ENCODE measurements at regions not wholly inside any gene's neighbourhood (a gene's known extent, or its start where the extent isn't known, plus 50 kb on each side); places are given as distances from the start of the nearest gene placed in this dataset.

DNA sequence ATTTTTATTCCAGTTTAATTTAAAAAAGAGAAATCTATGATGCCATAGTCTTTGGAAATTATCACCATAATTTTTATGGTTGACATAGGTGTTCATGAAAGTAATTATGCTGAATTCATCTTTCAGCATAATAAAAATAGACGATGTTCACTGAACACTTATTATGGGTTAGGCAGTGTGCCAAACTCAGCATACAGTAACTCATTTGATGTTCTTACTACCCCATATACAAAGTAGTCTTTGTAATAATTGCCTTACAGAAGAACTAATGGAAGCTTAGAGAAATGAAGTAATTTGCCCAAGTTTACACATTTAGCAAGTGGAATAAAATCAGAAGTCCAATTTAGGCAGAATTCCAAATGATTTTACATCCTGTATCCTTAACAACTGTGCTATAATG lies 852.2 kb upstream of the GOT2 start:
- WGBS: 40% methylated on average over 1 of the region's 1 CpG
- H3K4me3 ChIP-seq: no peak overlapping the region
- H3K27ac ChIP-seq: no peak overlapping the region
- H3K9me3 ChIP-seq: no peaks in the 10 kb centered on the region
- no peaks in the 10 kb centered on the region for H3K4me1 ChIP-seq (replicated peaks)
- no peaks in the 10 kb centered on the region for H3K27me3 ChIP-seq (replicated peaks; ENCODE audit: insufficient read depth)
- TF ChIP-seq POLR2AphosphoS5 (IDR thresholded peaks at IDR 0.05) (no peak), POLR2A (IDR thresholded peaks at IDR 0.05) (no peak)
- TF ChIP-seq, protein P1, sequence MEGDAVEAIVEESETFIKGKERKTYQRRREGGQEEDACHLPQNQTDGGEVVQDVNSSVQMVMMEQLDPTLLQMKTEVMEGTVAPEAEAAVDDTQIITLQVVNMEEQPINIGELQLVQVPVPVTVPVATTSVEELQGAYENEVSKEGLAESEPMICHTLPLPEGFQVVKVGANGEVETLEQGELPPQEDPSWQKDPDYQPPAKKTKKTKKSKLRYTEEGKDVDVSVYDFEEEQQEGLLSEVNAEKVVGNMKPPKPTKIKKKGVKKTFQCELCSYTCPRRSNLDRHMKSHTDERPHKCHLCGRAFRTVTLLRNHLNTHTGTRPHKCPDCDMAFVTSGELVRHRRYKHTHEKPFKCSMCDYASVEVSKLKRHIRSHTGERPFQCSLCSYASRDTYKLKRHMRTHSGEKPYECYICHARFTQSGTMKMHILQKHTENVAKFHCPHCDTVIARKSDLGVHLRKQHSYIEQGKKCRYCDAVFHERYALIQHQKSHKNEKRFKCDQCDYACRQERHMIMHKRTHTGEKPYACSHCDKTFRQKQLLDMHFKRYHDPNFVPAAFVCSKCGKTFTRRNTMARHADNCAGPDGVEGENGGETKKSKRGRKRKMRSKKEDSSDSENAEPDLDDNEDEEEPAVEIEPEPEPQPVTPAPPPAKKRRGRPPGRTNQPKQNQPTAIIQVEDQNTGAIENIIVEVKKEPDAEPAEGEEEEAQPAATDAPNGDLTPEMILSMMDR (IDR thresholded peaks at IDR 0.05): no peak
- intact Hi-C loops (cut with DNase I): no loop called here
- no peaks in the 10 kb centered on the region for H3K36me3 ChIP-seq
- DNase-seq (ENCODE audit: low spot score): no peak

DNA sequence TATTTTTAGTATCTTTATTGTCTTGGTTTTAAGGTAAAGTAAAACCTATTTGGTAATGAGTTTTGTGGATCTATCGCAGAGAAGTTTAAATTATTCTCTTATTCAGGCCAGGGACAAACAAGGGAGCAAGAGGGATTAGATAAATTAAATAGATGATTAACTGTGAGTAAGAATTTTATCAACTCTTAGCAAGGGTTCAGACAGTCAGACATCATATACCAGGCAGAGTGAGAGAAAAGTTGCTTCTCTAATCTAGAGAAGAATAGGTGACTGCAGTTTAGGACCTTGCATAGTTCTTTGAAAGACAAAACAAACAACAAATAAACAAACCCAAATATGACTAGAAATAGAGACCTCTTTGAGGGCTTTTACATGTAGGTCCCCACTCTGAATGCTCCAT lies 840.2 kb upstream of the GOT2 start:
- TF ChIP-seq POLR2AphosphoS5 (IDR thresholded peaks at IDR 0.05): no peak
- TF ChIP-seq, protein P1 (IDR thresholded peaks at IDR 0.05): no peak
- no peak for TF ChIP-seq POLR2A (IDR thresholded peaks at IDR 0.05)
- Histone ChIP-seq H3K27ac (no peak overlapping the region), H3K4me3 (no peak overlapping the region), H3K4me1 (replicated peaks) (no peaks in the 10 kb centered on the region), H3K9me3 (no peaks in the 10 kb centered on the region), H3K27me3 (replicated peaks; ENCODE audit: insufficient read depth) (no peaks in the 10 kb centered on the region), H3K36me3 (no peaks in the 10 kb centered on the region)
- 91% methylated on average over 1 of the region's 1 CpG for WGBS
- no peak for DNase-seq (ENCODE audit: low spot score)
- intact Hi-C loops (cut with DNase I): no loop called here

DNA sequence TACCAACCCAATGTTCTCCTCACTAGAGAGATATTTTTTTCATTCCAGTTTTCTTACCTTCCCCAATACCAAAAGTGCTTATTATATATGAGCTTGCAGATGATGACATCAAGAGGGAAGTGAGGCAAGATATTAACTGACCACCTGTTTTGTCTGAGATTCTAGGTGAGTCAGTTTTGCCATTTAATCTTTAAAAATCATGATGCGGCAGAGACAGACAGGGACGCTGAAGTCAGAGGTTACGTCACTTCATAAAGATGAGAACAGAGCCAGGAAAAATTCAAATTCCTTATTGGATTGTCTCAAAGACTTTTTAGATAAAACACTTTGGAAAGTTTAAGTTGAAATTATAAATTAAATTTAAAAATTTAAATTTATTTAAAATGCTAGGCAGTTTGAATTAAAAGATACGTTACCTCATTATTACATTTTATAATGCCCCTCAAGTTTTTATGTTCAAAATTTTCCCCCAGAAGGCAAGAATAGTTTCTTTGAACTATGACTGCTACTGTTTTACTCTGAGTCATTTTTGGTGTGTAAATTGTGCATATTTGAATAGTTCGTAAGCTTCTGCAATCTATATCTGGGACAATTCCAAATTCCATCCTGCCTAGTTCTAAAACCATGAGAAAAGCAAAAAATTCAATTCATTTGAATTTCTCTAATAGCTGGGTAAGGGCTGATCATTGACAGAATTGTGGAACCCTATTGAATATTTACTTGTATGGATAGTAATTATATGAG lies 839.6 kb upstream of the GOT2 start:
- WGBS: 82% methylated on average over 5 of the region's 5 CpGs
- no peaks in the 10 kb centered on the region for H3K9me3 ChIP-seq
- H3K27ac ChIP-seq: no peak overlapping the region
- DNase-seq (ENCODE audit: low spot score): no peak
- no peaks in the 10 kb centered on the region for H3K4me1 ChIP-seq (replicated peaks)
- no peaks in the 10 kb centered on the region for H3K36me3 ChIP-seq
- TF ChIP-seq POLR2A (IDR thresholded peaks at IDR 0.05) (no peak), POLR2AphosphoS5 (IDR thresholded peaks at IDR 0.05) (no peak)
- TF ChIP-seq, protein P1 (IDR thresholded peaks at IDR 0.05): no peak
- H3K4me3 ChIP-seq: no peak overlapping the region
- intact Hi-C loops (cut with DNase I): no loop called here
- H3K27me3 ChIP-seq (replicated peaks; ENCODE audit: insufficient read depth): no peaks in the 10 kb centered on the region

DNA sequence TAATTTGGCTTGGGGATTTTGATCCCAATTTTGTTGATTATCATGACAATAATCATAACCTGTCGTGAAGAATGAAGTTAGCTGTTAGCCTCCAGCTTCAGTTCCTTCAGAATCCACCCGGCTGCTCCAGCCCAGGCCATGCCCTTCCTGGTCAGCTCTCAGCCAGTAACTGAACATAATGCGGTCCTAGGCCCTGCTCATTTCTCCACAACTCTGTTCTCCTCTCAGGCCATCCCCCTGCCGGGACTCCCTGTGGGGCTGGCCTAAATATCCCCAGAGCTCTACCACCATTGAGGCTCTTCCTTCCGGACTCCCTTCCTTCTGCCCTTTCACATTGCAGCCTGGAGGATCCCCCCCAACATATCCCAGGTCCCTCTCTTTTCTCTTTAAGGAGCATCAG lies 833.4 kb upstream of the GOT2 start:
- H3K27ac ChIP-seq: no peak overlapping the region
- intact Hi-C loops (cut with DNase I): no loop called here
- H3K27me3 ChIP-seq (replicated peaks; ENCODE audit: insufficient read depth): no peaks in the 10 kb centered on the region
- H3K4me3 ChIP-seq: no peak overlapping the region
- no peak for TF ChIP-seq POLR2AphosphoS5 (IDR thresholded peaks at IDR 0.05)
- TF ChIP-seq, protein P1 (IDR thresholded peaks at IDR 0.05): no peak
- no peak for TF ChIP-seq POLR2A (IDR thresholded peaks at IDR 0.05)
- WGBS: 91% methylated on average over 5 of the region's 5 CpGs
- H3K9me3 ChIP-seq: no peaks in the 10 kb centered on the region
- no peaks in the 10 kb centered on the region for H3K36me3 ChIP-seq
- H3K4me1 ChIP-seq (replicated peaks): no peaks in the 10 kb centered on the region
- DNase-seq (ENCODE audit: low spot score): no peak

DNA sequence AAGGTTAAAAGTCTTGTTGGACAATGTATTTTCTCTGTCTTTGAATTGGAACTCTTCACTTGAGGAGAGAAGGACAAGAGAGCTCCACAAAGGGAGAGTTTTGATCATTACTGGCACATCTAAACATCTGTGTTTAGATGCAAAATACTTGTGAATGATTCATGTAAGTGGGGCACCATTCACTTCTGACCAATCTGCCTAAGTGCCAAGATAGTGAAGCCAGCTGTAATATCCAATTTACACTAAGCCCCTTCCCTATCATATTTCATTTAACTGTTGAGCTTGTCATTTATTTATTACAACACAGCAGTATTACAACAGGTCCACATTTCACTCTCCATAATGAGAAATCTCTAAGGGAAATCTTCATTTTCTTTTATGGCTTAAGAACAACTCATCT lies 832.3 kb upstream of the GOT2 start:
- Histone ChIP-seq H3K9me3 (no peaks in the 10 kb centered on the region), H3K27ac (no peak overlapping the region), H3K4me3 (no peak overlapping the region), H3K4me1 (replicated peaks) (no peaks in the 10 kb centered on the region), H3K36me3 (no peaks in the 10 kb centered on the region), H3K27me3 (replicated peaks; ENCODE audit: insufficient read depth) (no peaks in the 10 kb centered on the region)
- intact Hi-C loops (cut with DNase I): no loop called here
- DNase-seq (ENCODE audit: low spot score): no peak
- TF ChIP-seq POLR2AphosphoS5 (IDR thresholded peaks at IDR 0.05): no peak
- no peak for TF ChIP-seq POLR2A (IDR thresholded peaks at IDR 0.05)

Measured in prostate gland (tissue), 2 donors.